Thyroid gland (tissue), 4 donors: ENCODE measurements at regions not wholly inside any gene's neighbourhood (a gene's known extent, or its start where the extent isn't known, plus 50 kb on each side); places are given as distances from the start of the nearest gene placed in this dataset.

Experiments
- DNase-seq, 2 donors: peaks; one replicate each; pipeline ENCODE4 v3.0.0-alpha.2; 2019
- H3K27ac ChIP-seq, 3 donors: fragments of 200-600 bp; sonication (generic); 1 replicate in 2 of 3; 2 replicates in 1 of 3; pipeline ENCODE4 v1.5.1; 2016 to 2019; ENCODE audit warnings: mild to moderate bottlenecking in 1 of 3, moderate library complexity in 1 of 3
- H3K27me3 ChIP-seq: fragments of 200-600 bp; sonication (generic); one replicate; pipeline ENCODE4 v1.5.1; 2019
- H3K36me3 ChIP-seq, 2 donors: fragments of 200-600 bp; sonication (generic); one replicate each; pipeline ENCODE4 v1.5.1; 2016 to 2019
- H3K4me1 ChIP-seq, 2 donors: fragments of 200-600 bp; sonication (generic); one replicate each; pipeline ENCODE4 v1.5.1; 2017 to 2019
- H3K4me3 ChIP-seq, 3 donors: fragments of 200-600 bp; sonication (generic); replicated peaks in 1 of 3; 1 replicate in 2 of 3; 2 replicates in 1 of 3; pipeline ENCODE4 v1.5.1; 2016; ENCODE audit warnings: mild to moderate bottlenecking in 1 of 3
- H3K9me3 ChIP-seq: fragments of 200-600 bp; sonication (generic); one replicate; pipeline ENCODE4 v1.5.1; 2017
- CTCF ChIP-seq, 6 experiments: fragments of 200-600 bp in 3 of 6; fragments of 450-650 bp in 3 of 6; sonication (generic) in 3 of 6; IDR thresholded peaks; one replicate each; pipeline ENCODE4 v1.5.1; 2016 to 2019; ENCODE audit warnings: antibody characterized with exemption in 6 of 6, mild to moderate bottlenecking in 2 of 6, inconsistent platforms in 1 of 6, moderate library complexity in 1 of 6
- POLR2A ChIP-seq, 2 donors: fragments of 450-650 bp; IDR thresholded peaks; one replicate each; pipeline ENCODE4 v1.6.1; 2017; ENCODE audit warnings: antibody characterized with exemption in 2 of 2, mild to moderate bottlenecking in 2 of 2, moderate library complexity in 1 of 2
- WGBS, 2 donors: methylation state at CpG; one replicate each; pipeline ENCODE4 v1.1.5; 2017; 5-methylcytosine and 5-hydroxymethylcytosine counted together
- intact Hi-C: fragments of 100-400 bp; cut with DNase I; formaldehyde crosslinking; loops from one replicate; pipeline ENCODE4 v1.15.1; 2023

GRCh38 chr9:18269561-18269960, 204.4 kb upstream of the ADAMTSL1 start:
- H3K36me3 ChIP-seq, result no peaks in the 10 kb centered on the region
- no peak for DNase-seq
- intact Hi-C loops, result loop anchor here (5.0 kb wide), 1 partner anchor 48 kb away; no protein-coding TSS in a partner anchor

GRCh38 chr9:18274693-18275092, 199.3 kb upstream of the ADAMTSL1 start:
- Histone ChIP-seq H3K36me3 (no peaks in the 10 kb centered on the region), H3K9me3 (no peaks in the 10 kb centered on the region), H3K4me1 (peaks cover 0 to 8% of the 10 kb centered on the region in 2 donors), H3K4me3 (no peak overlapping the region), H3K27me3 (no peaks in the 10 kb centered on the region), H3K27ac (no peak overlapping the region)
- TF ChIP-seq CTCF (IDR thresholded peaks at IDR 0.05) (no peak), POLR2A (IDR thresholded peaks at IDR 0.05) (no peak)
- DNase-seq, result no peak
- 17 to 35% methylated on average over 1 of the region's 1 CpG for WGBS, 2 donors
- intact Hi-C loops, result no loop called here

More at GRCh38 chr9:18269561-18269960, 204.4 kb upstream of the ADAMTSL1 start:
- H3K27ac ChIP-seq, result no peak overlapping the region
- no peaks in the 10 kb centered on the region for H3K9me3 ChIP-seq
- H3K4me1 ChIP-seq, result peaks cover 0 to 1% of the 10 kb centered on the region in 2 donors
- TF ChIP-seq CTCF (IDR thresholded peaks at IDR 0.05) (no peak), POLR2A (IDR thresholded peaks at IDR 0.05) (no peak)
- H3K4me3 ChIP-seq, result no peak overlapping the region
- H3K27me3 ChIP-seq, result no peaks in the 10 kb centered on the region

GRCh38 chr9:18275313-18275990, 198.5 kb upstream of the ADAMTSL1 start:
- no peaks in the 10 kb centered on the region for H3K9me3 ChIP-seq
- no peak for TF ChIP-seq POLR2A (IDR thresholded peaks at IDR 0.05)
- no peak for TF ChIP-seq CTCF (IDR thresholded peaks at IDR 0.05)
- intact Hi-C loops, result no loop called here
- no peaks in the 10 kb centered on the region for H3K27me3 ChIP-seq
- 97 to 99% methylated on average over 3 of the region's 3 CpGs for WGBS, 2 donors
- no peaks in the 10 kb centered on the region for H3K36me3 ChIP-seq
- DNase-seq, result no peak
- no peak overlapping the region for H3K4me3 ChIP-seq
- H3K4me1 ChIP-seq, result peaks cover 0 to 16% of the 10 kb centered on the region in 2 donors
- no peak overlapping the region for H3K27ac ChIP-seq

- no peak overlapping the region for H3K4me3 ChIP-seq
- peak; percentile 93 to 94 for DNase-seq
- H3K27me3 ChIP-seq, result no peaks in the 10 kb centered on the region
- H3K27ac ChIP-seq, result peak overlapping the region; percentile 35 to 74 (median 62)
- no peaks in the 10 kb centered on the region for H3K36me3 ChIP-seq
- peaks cover 0 to 16% of the 10 kb centered on the region in 2 donors for H3K4me1 ChIP-seq
- TF ChIP-seq CTCF (IDR thresholded peaks at IDR 0.05) (no peak), POLR2A (IDR thresholded peaks at IDR 0.05) (no peak)
- H3K9me3 ChIP-seq, result no peaks in the 10 kb centered on the region
- WGBS, 2 donors, result 37 to 42% methylated on average over 8 of the region's 8 CpGs
- intact Hi-C loops, result no loop called here
Measured at GRCh38 chr9:18281291-18281690, 192.7 kb upstream of the ADAMTSL1 start.

GRCh38 chr9:18294229-18294628, 179.7 kb upstream of the ADAMTSL1 start:
- H3K27ac ChIP-seq, result peak overlapping the region in 2 of 3 donors; percentile 53
- DNase-seq, result peak; percentile 33 to 36
- no peaks in the 10 kb centered on the region for H3K36me3 ChIP-seq
- WGBS, 2 donors, result 23 to 29% methylated on average over 1 of the region's 1 CpG
- peaks cover 0 to 23% of the 10 kb centered on the region in 2 donors for H3K4me1 ChIP-seq
- no peak overlapping the region for H3K4me3 ChIP-seq
- TF ChIP-seq POLR2A (IDR thresholded peaks at IDR 0.05), result no peak
- no peak for TF ChIP-seq CTCF (IDR thresholded peaks at IDR 0.05)
- H3K9me3 ChIP-seq, result no peaks in the 10 kb centered on the region
- intact Hi-C loops, result no loop called here
- H3K27me3 ChIP-seq, result no peaks in the 10 kb centered on the region
